Astrocyte (in vitro differentiated cells and primary cell): ENCODE measurements at regions not wholly inside any gene's neighbourhood (a gene's known extent, or its start where the extent isn't known, plus 50 kb on each side); places are given as distances from the start of the nearest gene placed in this dataset.

ENCODE experiments used
- DNase-seq: peaks from one replicate; pipeline ENCODE4 v3.0.0-alpha.2; 2010; ENCODE audit warnings: low read depth
- FAIRE-seq: peaks from 2 replicates; lab custom pipeline; 2011; peaks lifted over from hg19 to GRCh38; lab: Jason Lieb, UNC
- H2AFZ ChIP-seq: 2 replicates; pipeline ENCODE4 v1.6.0; 2012; ENCODE audit warnings: low read depth, low read length, inconsistent platforms
- H3K27ac ChIP-seq: 2 replicates; pipeline ENCODE4 v1.5.1; 2011; ENCODE audit warnings: low read depth, low read length, inconsistent platforms
- H3K27me3 ChIP-seq: 2 replicates; pipeline ENCODE4 v1.6.0; 2011; ENCODE audit warnings: low read length, inconsistent platforms; ENCODE audit not compliant: insufficient read depth
- H3K36me3 ChIP-seq: 2 replicates; pipeline ENCODE4 v1.5.1; 2011; ENCODE audit warnings: low read length, inconsistent platforms; ENCODE audit not compliant: insufficient read depth
- H3K4me1 ChIP-seq: 2 replicates; pipeline ENCODE4 v1.5.1; 2011; ENCODE audit warnings: low read length, inconsistent platforms; ENCODE audit not compliant: insufficient read depth
- H3K4me2 ChIP-seq: 2 replicates; pipeline ENCODE4 v1.6.0; 2012; ENCODE audit warnings: low read length, inconsistent platforms
- H3K4me3 ChIP-seq: 2 replicates; pipeline ENCODE4 v1.5.1; 2011; ENCODE audit warnings: low read depth, mild to moderate bottlenecking, low read length, inconsistent platforms; ENCODE audit not compliant: insufficient read depth
- H3K79me2 ChIP-seq: 2 replicates; pipeline ENCODE4 v1.6.0; 2012; ENCODE audit warnings: mild to moderate bottlenecking, low read length, inconsistent platforms; ENCODE audit not compliant: insufficient read depth
- H3K9ac ChIP-seq: 2 replicates; pipeline ENCODE4 v1.6.0; 2012; ENCODE audit warnings: mild to moderate bottlenecking, low read length, inconsistent platforms
- H3K9me3 ChIP-seq: 2 replicates; pipeline ENCODE4 v1.5.1; 2012; ENCODE audit warnings: low read depth, mild to moderate bottlenecking, low read length, inconsistent platforms; ENCODE audit not compliant: insufficient read depth
- H4K20me1 ChIP-seq: 2 replicates; pipeline ENCODE4 v1.6.0; 2012; ENCODE audit warnings: low read length, inconsistent platforms; ENCODE audit not compliant: insufficient read depth
- H3K27ac Mint-ChIP-seq: one replicate; pipeline ENCODE4 v1.8.0; 2021; ENCODE audit warnings: mild to moderate bottlenecking, mixed read lengths; ENCODE audit not compliant: unreplicated experiment
- H3K27me3 Mint-ChIP-seq: one replicate; pipeline ENCODE4 v1.8.0; 2021; ENCODE audit warnings: low read depth, mixed read lengths; ENCODE audit not compliant: unreplicated experiment
- H3K36me3 Mint-ChIP-seq: one replicate; pipeline ENCODE4 v1.8.0; 2021; ENCODE audit warnings: low read depth, mixed read lengths; ENCODE audit not compliant: unreplicated experiment
- H3K4me1 Mint-ChIP-seq: one replicate; pipeline ENCODE4 v1.8.0; 2021; ENCODE audit warnings: low read depth, mixed read lengths; ENCODE audit not compliant: unreplicated experiment
- H3K4me3 Mint-ChIP-seq: one replicate; pipeline ENCODE4 v1.8.0; 2021; ENCODE audit warnings: mild to moderate bottlenecking, moderate library complexity, mixed read lengths; ENCODE audit not compliant: unreplicated experiment
- H3K9me3 Mint-ChIP-seq: one replicate; pipeline ENCODE4 v1.8.0; 2021; ENCODE audit warnings: mild to moderate bottlenecking, mixed read lengths; ENCODE audit not compliant: unreplicated experiment
- CTCF ChIP-seq: IDR thresholded peaks from 2 replicates; pipeline ENCODE4 v1.5.1; 2011; ENCODE audit warnings: low read depth, mild to moderate bottlenecking, inconsistent platforms, low read length, moderate library complexity; ENCODE audit not compliant: insufficient read depth
- EZH2 ChIP-seq: IDR thresholded peaks from 2 replicates; pipeline ENCODE4 v1.6.1; 2012; ENCODE audit warnings: mild to moderate bottlenecking, low read length, inconsistent platforms; ENCODE audit not compliant: insufficient read depth

GRCh38 chr3:29011966-29012365 lies 268.9 kb upstream of the RBMS3 start:
- Histone ChIP-seq H3K36me3 (no peaks in the 10 kb centered on the region), H2AFZ (peak overlapping the region; percentile 2), H3K9me3 (no peaks in the 10 kb centered on the region), H4K20me1 (no peaks in the 10 kb centered on the region), H3K4me1 (no peaks in the 10 kb centered on the region), H3K4me2 (no peak overlapping the region), H3K79me2 (no peaks in the 10 kb centered on the region), H3K9ac (no peak overlapping the region), H3K27me3 (no peaks in the 10 kb centered on the region), H3K27ac (no peak overlapping the region), H3K4me3 (no peak overlapping the region)
- Mint-ChIP-seq H3K4me3 (no peak overlapping the region), H3K27ac (no peak overlapping the region), H3K4me1 (peaks cover 4% of the 10 kb centered on the region), H3K36me3 (no peaks in the 10 kb centered on the region), H3K27me3 (no peaks in the 10 kb centered on the region), H3K9me3 (no peaks in the 10 kb centered on the region)
- no peak for TF ChIP-seq EZH2
- TF ChIP-seq CTCF: no peak
- DNase-seq (no peak), FAIRE-seq (no peak)

GRCh38 chr3:29022976-29023375 lies 257.9 kb upstream of the RBMS3 start:
- FAIRE-seq: no peak
- no peaks in the 10 kb centered on the region for H3K4me1 ChIP-seq
- no peaks in the 10 kb centered on the region for H3K27me3 Mint-ChIP-seq

More at GRCh38 chr3:29022976-29023375, 257.9 kb upstream of the RBMS3 start:
- H3K27ac ChIP-seq: no peak overlapping the region
- DNase-seq: no peak
- Mint-ChIP-seq H3K4me3 (no peak overlapping the region), H3K4me1 (no peaks in the 10 kb centered on the region), H3K27ac (no peak overlapping the region), H3K36me3 (no peaks in the 10 kb centered on the region), H3K9me3 (peaks cover 7% of the 10 kb centered on the region)
- no peaks in the 10 kb centered on the region for H3K9me3 ChIP-seq
- no peak overlapping the region for H3K4me3 ChIP-seq
- TF ChIP-seq EZH2 (no peak), CTCF (no peak)
- H3K9ac ChIP-seq: no peak overlapping the region
- H3K27me3 ChIP-seq: no peaks in the 10 kb centered on the region
- no peaks in the 10 kb centered on the region for H3K36me3 ChIP-seq
- no peaks in the 10 kb centered on the region for H3K79me2 ChIP-seq
- H2AFZ ChIP-seq: no peak overlapping the region
- no peaks in the 10 kb centered on the region for H4K20me1 ChIP-seq
- no peak overlapping the region for H3K4me2 ChIP-seq
